GM21825 (cell line): ENCODE measurements at regions not wholly inside any gene's neighbourhood (a gene's known extent, or its start where the extent isn't known, plus 50 kb on each side); places are given as distances from the start of the nearest gene placed in this dataset.
"Not testable (repeated sequence)": the region's sequence is repeated elsewhere in the genome, so short reads cannot be mapped to it uniquely, and the experiment has no call there.

Source experiments
- ATAC-seq: cut with Tn5 transposase; IDR thresholded peaks from one replicate; pipeline ENCODE4 v1.9.1; 2021; ENCODE audit warnings: mild to moderate bottlenecking, moderate library complexity; ENCODE audit not compliant: unreplicated experiment

DNA sequence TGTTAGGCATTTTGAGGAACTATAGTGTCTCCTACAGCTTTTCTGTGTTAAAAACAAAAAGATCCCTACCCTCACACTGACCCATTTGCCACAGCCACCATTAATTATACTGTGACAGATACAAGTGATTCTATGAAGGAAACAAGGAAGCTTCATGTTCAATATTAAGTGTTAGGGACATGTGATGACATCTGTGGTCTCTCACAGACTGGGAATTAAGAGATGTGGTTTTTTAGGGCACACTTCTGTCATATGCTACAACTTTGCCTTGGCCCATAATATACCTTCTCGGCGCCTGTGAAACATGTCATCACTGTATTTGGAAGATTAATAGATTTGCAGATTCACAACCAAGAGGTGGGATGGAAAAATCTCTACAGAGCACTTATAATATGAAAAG is 102.9 kb upstream of the TCF21 start:
- no peak for ATAC-seq

DNA sequence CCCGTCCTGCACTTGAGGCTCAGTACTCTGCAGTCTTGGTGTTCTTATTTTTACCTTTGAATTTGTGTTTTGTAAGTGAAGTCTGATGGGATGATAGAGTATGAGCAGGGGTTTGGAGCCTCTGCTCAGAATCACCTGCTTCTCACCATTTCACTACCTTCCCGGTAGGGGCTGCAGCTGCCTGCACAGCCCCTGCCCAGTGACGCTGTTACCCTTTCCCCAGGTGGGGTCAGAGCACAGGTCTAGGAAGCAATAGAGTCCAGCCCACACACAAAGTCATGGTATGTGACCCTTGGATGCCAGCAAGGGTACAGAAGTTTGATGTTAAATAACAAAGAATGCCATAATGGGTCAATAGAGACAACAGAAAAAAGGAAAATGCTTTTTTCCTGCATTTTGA is 101.8 kb upstream of the TCF21 start:
- ATAC-seq = no peak

DNA sequence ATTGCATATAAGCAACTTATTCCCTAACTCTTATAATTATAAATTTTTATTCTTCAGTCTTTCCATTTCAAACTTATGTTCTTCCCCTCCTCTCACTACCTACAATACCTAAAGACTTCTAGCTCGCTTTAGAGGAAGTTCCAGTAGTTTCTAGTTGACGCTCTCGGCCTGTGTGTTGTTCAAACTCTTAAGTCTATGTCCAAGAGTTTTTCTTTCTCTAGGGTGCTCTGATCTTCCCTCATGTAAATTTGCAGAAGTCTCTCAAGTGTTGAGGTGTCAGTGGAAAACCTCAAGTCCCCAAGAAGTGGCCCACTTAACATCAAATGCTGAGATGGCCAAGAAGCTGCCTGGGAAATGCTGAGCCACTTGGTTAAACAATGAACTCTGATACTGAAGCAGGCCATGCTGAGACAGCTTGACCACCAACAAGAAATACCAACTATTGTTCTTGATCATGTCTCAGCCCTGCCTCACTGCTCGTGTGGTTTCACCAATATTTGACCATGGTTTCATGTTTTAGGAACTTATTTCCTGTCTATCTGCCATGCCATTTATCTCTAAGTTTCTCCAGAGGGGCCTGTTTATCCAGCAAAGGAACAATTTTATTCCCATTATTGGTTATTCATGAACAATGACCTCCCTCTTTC is 100.9 kb upstream of the TCF21 start:
- no peak for ATAC-seq

DNA sequence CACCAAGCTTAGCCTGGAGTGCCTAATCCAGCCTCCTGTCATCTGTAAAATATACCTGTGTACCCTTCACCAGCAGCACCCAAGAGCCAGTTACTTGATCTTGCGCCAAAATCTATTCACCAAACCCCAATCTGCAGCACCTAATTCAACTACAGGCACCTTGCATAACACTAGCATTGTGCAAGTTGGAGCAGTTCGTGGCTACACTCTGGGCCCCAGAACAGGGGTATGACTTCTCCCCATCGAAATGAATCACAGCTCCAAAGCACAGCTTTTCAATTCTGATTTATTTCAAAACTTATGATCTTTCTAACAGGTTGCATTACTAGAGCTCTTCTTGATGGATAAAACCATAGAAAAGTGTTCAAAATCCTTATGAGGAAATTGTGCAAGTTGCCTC is 100.4 kb upstream of the TCF21 start:
- no peak for ATAC-seq

GRCh38 chr6:133789449-133789848 is 99.5 kb upstream of the TCF21 start:
- not testable (repeated sequence) for ATAC-seq

DNA sequence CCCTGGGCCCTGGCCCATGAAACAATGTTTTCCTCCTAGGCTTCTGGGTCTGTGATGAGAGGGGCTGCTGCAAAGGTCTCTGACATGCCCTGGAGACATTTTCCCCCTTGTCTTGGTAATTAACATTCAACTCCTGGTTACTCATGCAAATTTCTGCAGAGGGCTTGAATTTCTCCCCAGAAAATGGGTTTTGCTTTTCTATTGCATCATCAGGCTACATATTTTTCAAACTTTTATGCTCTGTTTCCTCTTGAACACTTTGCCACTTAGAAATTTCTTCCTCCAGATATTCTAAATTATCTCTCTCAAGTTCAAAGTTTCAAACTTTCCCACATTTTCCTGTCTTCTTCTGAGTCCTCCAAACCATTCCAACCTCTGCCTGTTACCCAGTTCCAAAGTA is 98.2 kb upstream of the TCF21 start:
- not testable (repeated sequence) for ATAC-seq

GRCh38 chr6:133795051-133795450 is 93.9 kb upstream of the TCF21 start:
- ATAC-seq = not testable (repeated sequence)

DNA sequence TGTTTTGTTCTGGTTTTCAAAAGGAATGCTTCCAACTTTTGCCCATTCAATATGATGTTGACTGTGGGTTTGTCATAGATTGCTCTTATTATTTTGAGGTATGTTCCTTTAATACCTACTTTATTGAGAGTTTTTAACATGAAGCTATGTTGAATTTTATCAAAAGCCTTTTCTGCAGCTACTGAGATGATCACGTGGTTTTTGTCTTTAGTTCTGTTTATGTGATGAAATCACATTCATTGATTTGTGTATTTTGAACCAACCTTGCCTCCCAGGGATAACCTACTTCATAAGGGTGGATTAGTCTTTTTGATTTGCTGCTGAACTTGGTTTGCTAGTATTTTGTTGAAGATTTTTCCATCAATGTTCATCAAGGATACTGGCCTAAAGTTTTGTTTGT is 92.7 kb upstream of the TCF21 start:
- ATAC-seq = no peak

DNA sequence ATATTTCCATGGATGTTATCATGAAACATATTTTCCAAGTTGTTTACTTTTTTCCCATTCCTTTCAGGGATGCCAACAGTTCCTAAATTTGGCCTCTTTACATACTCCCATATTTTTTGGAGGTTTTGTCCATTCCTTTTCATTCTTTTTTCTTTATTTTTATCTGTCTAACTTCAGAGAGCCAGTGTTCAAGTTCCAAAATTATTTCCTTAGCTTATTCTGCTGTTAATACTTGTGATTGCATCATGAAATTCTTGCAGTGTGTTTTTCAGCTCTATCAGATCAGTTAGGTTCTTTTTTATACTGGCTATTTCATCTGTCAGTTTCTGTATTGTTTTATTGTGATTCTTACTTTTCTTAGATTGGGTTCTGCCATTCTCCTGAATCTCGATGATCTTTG is 89.9 kb upstream of the TCF21 start:
- ATAC-seq = no peak

- no peak for ATAC-seq
Measured at GRCh38 chr6:133802861-133803260, 86.1 kb upstream of the TCF21 start.

DNA sequence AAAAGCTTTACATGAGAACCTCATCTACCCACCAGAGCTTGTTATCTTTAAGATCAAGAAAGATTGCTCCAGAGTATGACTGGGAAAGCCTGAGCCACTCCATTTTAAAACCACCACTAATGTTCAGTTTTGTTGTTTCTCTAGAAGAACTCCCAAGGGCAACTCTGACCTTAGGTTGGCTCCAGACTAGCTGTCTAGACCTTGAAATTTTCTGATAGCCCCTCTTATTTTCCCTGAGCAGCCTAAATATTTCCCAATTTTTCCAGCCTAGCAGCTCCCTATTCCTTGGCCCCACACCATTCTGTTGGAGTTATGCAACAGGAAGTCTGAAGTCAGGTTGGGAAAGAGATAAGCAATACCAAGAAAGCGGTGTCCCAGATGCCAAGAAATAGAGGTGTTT is 84.6 kb upstream of the TCF21 start:
- no peak for ATAC-seq

DNA sequence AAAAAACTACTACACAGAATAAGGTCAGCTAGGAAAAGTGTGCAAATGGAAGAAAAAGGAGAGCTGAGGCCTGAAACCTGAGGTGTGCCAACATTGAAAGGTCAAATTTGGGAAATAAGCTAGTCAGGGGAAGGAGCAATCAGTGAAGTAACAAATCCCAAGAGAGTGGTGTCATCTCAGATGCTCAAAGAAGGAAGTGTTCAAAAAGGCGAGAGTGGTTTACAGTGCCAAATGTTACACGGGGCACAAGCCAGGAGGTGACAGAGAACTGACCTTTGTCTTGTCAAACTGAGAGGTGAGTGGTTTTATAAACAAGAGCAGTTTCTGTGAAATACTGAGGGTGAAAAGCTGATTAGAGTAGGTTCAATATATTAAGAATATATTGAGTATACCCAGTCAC is 83.0 kb upstream of the TCF21 start:
- no peak for ATAC-seq

DNA sequence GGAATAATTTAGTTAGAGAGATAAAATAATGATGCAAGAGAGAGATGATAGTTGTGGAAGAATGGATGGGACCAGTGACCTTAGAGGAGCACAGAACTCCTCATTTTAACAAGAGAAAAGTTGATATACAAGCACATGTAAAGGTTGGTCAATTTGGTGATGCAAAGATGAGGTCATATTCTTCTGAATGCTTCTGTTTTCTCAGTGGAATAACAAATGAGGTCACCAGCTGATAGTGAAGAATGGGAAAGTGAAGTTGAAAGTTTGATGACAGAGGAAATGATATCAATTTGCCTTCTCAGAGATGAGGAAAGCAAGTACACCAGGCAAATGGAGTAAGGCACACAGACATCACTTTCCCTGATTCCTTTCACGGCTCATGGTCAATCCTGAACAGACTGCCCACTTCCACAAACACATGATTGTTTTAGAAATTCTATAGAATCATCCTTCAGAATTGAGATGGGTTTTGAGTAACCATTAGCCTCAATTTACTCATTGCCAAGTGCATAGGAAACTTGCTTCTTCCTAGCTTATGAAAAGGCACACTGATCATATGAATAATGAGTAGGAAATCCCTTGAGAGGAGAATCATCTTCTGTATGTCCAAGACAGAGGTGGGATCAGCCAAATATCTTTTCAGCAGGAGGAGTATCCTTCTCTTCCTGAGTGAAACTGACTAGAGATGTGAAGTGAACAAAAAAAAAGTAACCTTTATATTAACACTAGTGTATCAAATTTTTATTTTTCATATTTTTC is 82.4 kb upstream of the TCF21 start:
- no peak for ATAC-seq

DNA sequence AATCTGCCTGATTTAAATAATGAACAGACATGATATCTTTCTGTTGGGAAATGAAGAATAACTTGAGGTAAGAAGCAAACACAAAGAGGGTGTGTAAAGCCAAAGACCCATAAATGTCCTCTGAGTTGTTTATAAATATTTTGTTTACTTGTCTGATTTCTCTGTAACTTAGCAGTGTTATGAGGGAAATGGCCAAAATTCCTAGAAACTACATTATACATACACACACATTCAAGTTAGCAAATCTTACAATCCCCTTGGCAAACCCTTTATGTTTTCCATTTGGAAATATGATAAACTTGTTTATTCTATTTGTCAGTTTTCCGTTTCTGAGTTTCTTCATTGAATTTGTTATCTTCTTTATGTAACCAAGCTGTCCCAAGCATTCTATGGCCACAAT is 81.4 kb upstream of the TCF21 start:
- ATAC-seq = no peak

DNA sequence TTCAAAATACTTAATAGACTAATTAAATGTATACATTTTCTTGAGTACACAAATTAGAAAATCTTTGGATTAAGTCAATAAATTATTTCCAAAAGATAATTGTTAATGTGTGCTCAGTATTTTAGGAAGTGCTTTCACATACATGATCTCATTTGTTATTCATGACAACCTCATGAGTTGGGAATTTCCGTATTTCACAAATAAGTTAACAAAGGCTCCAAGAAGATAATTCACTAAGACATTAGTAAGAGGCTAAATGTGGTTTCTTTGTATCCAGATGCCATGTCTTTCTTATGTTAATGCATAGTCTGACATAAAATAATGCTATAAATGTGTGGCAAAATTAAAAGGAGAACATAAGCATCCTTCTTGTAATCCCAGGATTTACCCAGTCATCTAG is 79.5 kb upstream of the TCF21 start:
- no peak for ATAC-seq

DNA sequence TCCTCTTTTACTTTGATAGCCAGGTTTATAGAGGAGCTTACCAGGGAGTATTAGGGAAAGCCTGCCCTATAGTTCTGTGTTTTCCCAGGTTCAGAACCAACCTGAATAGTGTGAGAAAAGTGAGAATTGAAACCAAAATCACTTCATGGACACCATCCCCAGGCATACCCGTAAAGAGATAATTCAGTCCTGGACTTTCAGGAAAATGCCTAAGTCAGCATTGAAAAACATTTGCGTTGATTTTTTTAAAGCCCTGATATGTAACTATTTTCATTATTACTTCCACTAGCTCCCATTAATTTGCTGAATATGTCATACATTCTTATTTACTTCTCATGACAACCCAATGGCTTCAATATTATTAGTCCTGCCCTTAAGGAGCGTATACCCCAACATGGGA is 77.4 kb upstream of the TCF21 start:
- ATAC-seq = no peak

DNA sequence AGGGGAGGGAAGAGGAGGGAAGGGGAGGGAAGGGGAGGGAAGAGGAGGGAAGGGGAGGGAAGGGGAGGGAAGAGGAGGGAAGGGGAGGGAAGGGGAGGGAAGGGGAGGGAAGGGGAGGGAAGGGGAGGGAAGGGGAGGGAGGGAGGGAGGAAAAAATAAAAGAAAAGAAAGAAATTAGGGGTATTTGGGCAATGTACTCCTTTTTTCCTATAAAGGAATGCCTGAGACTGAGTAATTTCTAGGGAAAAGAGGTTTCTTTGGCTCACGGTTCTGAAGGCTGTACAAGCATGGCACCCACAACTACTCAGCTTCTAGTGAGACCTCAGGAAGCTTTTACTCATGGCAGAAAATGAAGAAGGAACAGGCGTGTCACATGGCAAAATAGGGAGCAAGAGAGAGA is 76.5 kb upstream of the TCF21 start:
- ATAC-seq = not testable (repeated sequence)

DNA sequence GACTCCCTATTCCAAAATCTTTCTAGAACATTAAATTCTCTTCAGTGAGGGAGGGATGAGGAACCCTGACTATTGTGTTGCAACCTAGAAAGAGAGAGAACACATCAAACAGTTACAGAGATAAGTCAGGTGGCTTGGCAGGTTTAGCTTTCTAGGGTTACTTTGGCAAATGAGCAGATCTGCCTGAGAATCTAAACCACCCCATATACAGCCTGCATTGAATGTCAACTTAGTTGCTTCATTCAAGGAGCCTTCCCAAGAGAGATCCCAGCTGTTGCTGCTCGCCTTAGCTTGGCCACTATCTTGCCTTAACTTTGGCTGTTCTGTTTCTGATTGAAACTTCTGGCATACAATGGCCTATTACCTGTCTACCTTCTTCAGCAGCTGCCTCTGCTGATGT is 74.7 kb upstream of the TCF21 start:
- no peak for ATAC-seq

DNA sequence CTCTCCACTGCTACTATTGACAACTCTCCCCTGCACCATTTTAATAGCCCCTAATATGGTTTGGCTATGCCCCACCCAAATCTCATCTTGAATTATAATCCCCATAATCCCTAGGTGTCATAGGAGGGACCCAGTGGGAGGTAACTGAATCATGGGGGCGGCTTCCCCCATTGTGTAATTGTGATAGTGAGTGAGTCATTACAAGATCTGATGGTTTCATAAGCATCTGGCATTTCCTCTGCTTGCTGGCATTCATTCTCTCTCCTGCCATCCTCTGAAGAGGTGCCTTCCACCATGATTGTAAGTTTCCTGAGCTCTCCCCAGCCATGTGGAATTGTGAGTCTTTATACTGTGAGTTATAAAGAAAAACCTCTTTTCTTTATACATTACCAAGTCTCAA is 74.1 kb upstream of the TCF21 start:
- no peak for ATAC-seq

DNA sequence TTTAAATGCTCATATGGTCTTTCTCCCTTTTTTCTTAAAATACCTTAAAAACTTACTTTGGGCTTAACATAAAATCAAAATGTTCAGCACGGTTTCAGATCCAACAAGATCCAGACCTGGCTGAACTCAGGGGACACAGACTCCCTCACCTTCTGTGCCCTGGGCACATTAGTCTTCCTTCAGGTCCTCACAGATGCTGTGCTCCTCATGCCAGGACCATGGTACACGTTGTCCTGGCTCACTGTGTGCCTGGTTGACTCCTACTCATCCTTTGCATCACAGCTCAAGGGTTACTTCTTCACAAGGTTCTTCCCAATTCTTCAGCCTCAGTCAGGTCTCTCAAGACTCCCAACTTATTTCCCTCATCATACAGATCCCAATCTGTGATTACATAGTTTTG is 73.6 kb upstream of the TCF21 start:
- no peak for ATAC-seq

DNA sequence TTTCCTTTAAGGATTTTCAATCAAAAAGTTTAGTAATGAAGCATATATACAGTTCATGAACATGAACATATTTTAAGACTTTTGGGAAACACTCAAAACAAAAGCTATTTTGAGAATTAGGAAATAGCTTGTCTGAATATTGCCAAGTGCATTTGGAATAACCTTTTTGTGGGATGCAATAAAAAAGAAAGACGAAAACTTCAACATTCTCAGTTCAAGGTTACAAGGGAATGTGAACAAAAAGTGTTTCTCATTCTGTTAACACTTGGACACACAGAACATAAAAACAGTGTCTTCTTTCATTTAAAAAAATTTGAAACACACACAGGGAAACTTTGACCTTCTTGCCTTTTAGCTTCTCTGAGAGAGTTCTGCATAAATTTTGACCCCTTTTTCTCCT is 72.7 kb upstream of the TCF21 start:
- no peak for ATAC-seq

GRCh38 chr6:133817460-133818047 is 71.4 kb upstream of the TCF21 start:
- ATAC-seq = no peak
